ENCODE measurements at regions not wholly inside any gene's neighbourhood (a gene's known extent, or its start where the extent isn't known, plus 50 kb on each side); places are given as distances from the start of the nearest gene placed in this dataset.

- DNase-seq = no peak
- no peaks in the 10 kb centered on the region for H3K36me3 Mint-ChIP-seq (ENCODE audit: low read depth)
- no peak for TF ChIP-seq CTCF (IDR thresholded peaks at IDR 0.05)
- H3K4me1 Mint-ChIP-seq (ENCODE audit: low read depth) = peaks cover 4% of the 10 kb centered on the region
- H3K27ac Mint-ChIP-seq = no peak overlapping the region
- peaks cover 6% of the 10 kb centered on the region for H3K27me3 Mint-ChIP-seq
- H3K9me3 Mint-ChIP-seq = no peaks in the 10 kb centered on the region
- ChIA-PET CTCF (interaction anchor here (1.0 to 1.1 kb wide), 2 partner anchors 15 to 145 kb away, joined by 3 to 4 read pairs; no protein-coding TSS in a partner anchor), POLR2A (no interaction called here)
- no peak for ATAC-seq
- no peak overlapping the region for H3K4me3 Mint-ChIP-seq
- intact Hi-C loops (cut with micrococcal nuclease) = no loop called here
These were observed 69.2 kb downstream of the KCNF1 start for GRCh38 chr2:10980886-10981425.

- Mint-ChIP-seq H3K27ac (no peak overlapping the region), H3K36me3 (ENCODE audit: low read depth) (no peaks in the 10 kb centered on the region), H3K27me3 (peaks cover 6% of the 10 kb centered on the region), H3K4me1 (ENCODE audit: low read depth) (peaks cover 4% of the 10 kb centered on the region), H3K9me3 (no peaks in the 10 kb centered on the region), H3K4me3 (no peak overlapping the region)
- intact Hi-C loops (cut with micrococcal nuclease) = no loop called here
- TF ChIP-seq CTCF (IDR thresholded peaks at IDR 0.05) = no peak
- POLR2A ChIA-PET = no interaction called here
- DNase-seq (no peak), ATAC-seq (no peak)
- CTCF ChIA-PET = interaction anchor here (1.1 kb wide), 1 partner anchor 16 kb away, joined by 4 read pairs; no protein-coding TSS in a partner anchor
These were observed 69.7 kb downstream of the KCNF1 start for GRCh38 chr2:10981451-10981850.

- Mint-ChIP-seq H3K4me3 (no peak overlapping the region), H3K9me3 (no peaks in the 10 kb centered on the region), H3K4me1 (ENCODE audit: low read depth) (peaks cover 3% of the 10 kb centered on the region), H3K36me3 (ENCODE audit: low read depth) (no peaks in the 10 kb centered on the region), H3K27me3 (peaks cover 3% of the 10 kb centered on the region), H3K27ac (no peak overlapping the region)
- TF ChIP-seq CTCF (IDR thresholded peaks at IDR 0.05) = no peak
- CTCF ChIA-PET = no interaction called here
- POLR2A ChIA-PET = no interaction called here
- DNase-seq (no peak), ATAC-seq (no peak)
- intact Hi-C loops (cut with micrococcal nuclease) = no loop called here
These were observed 70.3 kb downstream of the KCNF1 start for GRCh38 chr2:10981941-10982431.

GRCh38 chr2:10982931-10983701 is 71.4 kb downstream of the KCNF1 start:
- no peak overlapping the region for H3K27ac Mint-ChIP-seq
- DNase-seq (no peak), ATAC-seq (no peak)
- intact Hi-C loops (cut with micrococcal nuclease) = no loop called here
- ChIA-PET CTCF (no interaction called here), POLR2A (no interaction called here)
- no peaks in the 10 kb centered on the region for H3K9me3 Mint-ChIP-seq
- H3K4me1 Mint-ChIP-seq (ENCODE audit: low read depth) = no peaks in the 10 kb centered on the region
- H3K27me3 Mint-ChIP-seq = peaks cover under 1% of the 10 kb centered on the region
- H3K4me3 Mint-ChIP-seq = no peak overlapping the region
- no peaks in the 10 kb centered on the region for H3K36me3 Mint-ChIP-seq (ENCODE audit: low read depth)
- TF ChIP-seq CTCF (IDR thresholded peaks at IDR 0.05) = no peak

- H3K4me3 Mint-ChIP-seq = no peak overlapping the region
- TF ChIP-seq CTCF (IDR thresholded peaks at IDR 0.05) = no peak
- H3K36me3 Mint-ChIP-seq (ENCODE audit: low read depth) = no peaks in the 10 kb centered on the region
- no peak overlapping the region for H3K27ac Mint-ChIP-seq
- no peaks in the 10 kb centered on the region for H3K27me3 Mint-ChIP-seq
- ChIA-PET POLR2A (no interaction called here), CTCF (no interaction called here)
- DNase-seq (no peak), ATAC-seq (no peak)
- H3K4me1 Mint-ChIP-seq (ENCODE audit: low read depth) = no peaks in the 10 kb centered on the region
- intact Hi-C loops (cut with micrococcal nuclease) = no loop called here
- no peaks in the 10 kb centered on the region for H3K9me3 Mint-ChIP-seq
These were observed 72.0 kb downstream of the KCNF1 start for GRCh38 chr2:10983711-10984110.

Measured in activated CD8-positive, alpha-beta T cell treated with anti-CD3 and anti-CD28 coated beads for 36 hours (primary cell).